A673 (cell line): ENCODE measurements at regions not wholly inside any gene's neighbourhood (a gene's known extent, or its start where the extent isn't known, plus 50 kb on each side); places are given as distances from the start of the nearest gene placed in this dataset.
"Not testable (repeated sequence)": the region's sequence is repeated elsewhere in the genome, so short reads cannot be mapped to it uniquely, and the experiment has no call there.

Source experiments
- BruUV-seq: library from RNA; stranded (reverse); fragments of 400-500 nt; replicated peaks from 2 replicates; lab custom pipeline; 2021; lab: Mats Ljungman, UMichigan
- CTCF ChIA-PET: fragments of 300-600 bp; sonication (Branson Sonifier 250); formaldehyde crosslinking; loops from one replicate; lab custom pipeline; 2022; ENCODE audit warnings: antibody characterized with exemption; lab: Charles Lee
- POLR2A ChIA-PET: fragments of 300-600 bp; sonication (Branson Sonifier 250); formaldehyde crosslinking; loops from one replicate; lab custom pipeline; 2022; ENCODE audit warnings: antibody characterized with exemption; ENCODE audit not compliant: low non-redundant PET; lab: Charles Lee
- DNase-seq: peaks from one replicate; pipeline ENCODE4 v3.0.0-alpha.2; 2015; ENCODE audit warnings: low spot score
- H3K27ac ChIP-seq: fragments of 200-600 bp; sonication (generic); 2 replicates; pipeline ENCODE4 v1.5.1; 2016; ENCODE audit warnings: mixed run types, low read depth, mild to moderate bottlenecking, mixed read lengths, antibody characterized with exemption, low read length; ENCODE audit not compliant: poor library complexity, severe bottlenecking
- H3K27me3 ChIP-seq: fragments of 200-600 bp; sonication (generic); replicated peaks from 2 replicates; pipeline ENCODE4 v1.6.1; 2017; ENCODE audit warnings: mixed run types, low read depth, mild to moderate bottlenecking, mixed read lengths, antibody characterized with exemption, low read length; ENCODE audit not compliant: insufficient read depth, poor library complexity
- H3K36me3 ChIP-seq: fragments of 200-600 bp; sonication (generic); 2 replicates; pipeline ENCODE4 v1.6.1; 2016; ENCODE audit warnings: mixed run types, mild to moderate bottlenecking, mixed read lengths, antibody characterized with exemption, low read length; ENCODE audit not compliant: insufficient read depth, poor library complexity, severe bottlenecking
- H3K4me1 ChIP-seq: fragments of 200-600 bp; sonication (generic); 2 replicates; pipeline ENCODE4 v1.6.1; 2017; ENCODE audit warnings: mixed run types, mild to moderate bottlenecking, mixed read lengths, antibody characterized with exemption, low read length; ENCODE audit not compliant: insufficient read depth, poor library complexity, severe bottlenecking
- H3K4me3 ChIP-seq: fragments of 200-600 bp; sonication (generic); 2 replicates; pipeline ENCODE4 v1.5.1; 2016; ENCODE audit warnings: low read depth, mixed run types, mild to moderate bottlenecking, mixed read lengths, low read length; ENCODE audit not compliant: poor library complexity, severe bottlenecking
- H3K9me3 ChIP-seq: fragments of 200-600 bp; sonication (generic); 2 replicates; pipeline ENCODE4 v1.6.1; 2016; ENCODE audit warnings: mixed run types, low read depth, mild to moderate bottlenecking, mixed read lengths, antibody characterized with exemption, low read length; ENCODE audit not compliant: poor library complexity, severe bottlenecking
- EZH2 ChIP-seq: fragments of 200-600 bp; sonication (generic); IDR thresholded peaks from 2 replicates; pipeline ENCODE4 v1.6.1; 2017; ENCODE audit warnings: borderline replicate concordance, low read depth, mild to moderate bottlenecking, mixed read lengths, antibody characterized with exemption, low read length; ENCODE audit not compliant: poor library complexity, severe bottlenecking
- intact Hi-C: fragments of 100-400 bp; cut with micrococcal nuclease; formaldehyde crosslinking; loops from one replicate; pipeline ENCODE4 v1.10.0; 2022; ENCODE audit not compliant: unreplicated experiment
- TF ChIP-seq, protein P1 (sequence below): fragments of 300-800, 200-600 bp; sonication (generic); conservative IDR thresholded peaks from 2 replicates; pipeline ENCODE4 v1.5.1; 2017; ENCODE audit warnings: low read depth, mild to moderate bottlenecking, antibody characterized with exemption, low read length, moderate library complexity, mixed read lengths

- TF ChIP-seq, protein P1, sequence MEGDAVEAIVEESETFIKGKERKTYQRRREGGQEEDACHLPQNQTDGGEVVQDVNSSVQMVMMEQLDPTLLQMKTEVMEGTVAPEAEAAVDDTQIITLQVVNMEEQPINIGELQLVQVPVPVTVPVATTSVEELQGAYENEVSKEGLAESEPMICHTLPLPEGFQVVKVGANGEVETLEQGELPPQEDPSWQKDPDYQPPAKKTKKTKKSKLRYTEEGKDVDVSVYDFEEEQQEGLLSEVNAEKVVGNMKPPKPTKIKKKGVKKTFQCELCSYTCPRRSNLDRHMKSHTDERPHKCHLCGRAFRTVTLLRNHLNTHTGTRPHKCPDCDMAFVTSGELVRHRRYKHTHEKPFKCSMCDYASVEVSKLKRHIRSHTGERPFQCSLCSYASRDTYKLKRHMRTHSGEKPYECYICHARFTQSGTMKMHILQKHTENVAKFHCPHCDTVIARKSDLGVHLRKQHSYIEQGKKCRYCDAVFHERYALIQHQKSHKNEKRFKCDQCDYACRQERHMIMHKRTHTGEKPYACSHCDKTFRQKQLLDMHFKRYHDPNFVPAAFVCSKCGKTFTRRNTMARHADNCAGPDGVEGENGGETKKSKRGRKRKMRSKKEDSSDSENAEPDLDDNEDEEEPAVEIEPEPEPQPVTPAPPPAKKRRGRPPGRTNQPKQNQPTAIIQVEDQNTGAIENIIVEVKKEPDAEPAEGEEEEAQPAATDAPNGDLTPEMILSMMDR: no peak
- TF ChIP-seq EZH2: no peak
- intact Hi-C loops: no loop called here
- no peaks in the 10 kb centered on the region for H3K4me1 ChIP-seq
- no peak overlapping the region for H3K4me3 ChIP-seq
- no peak overlapping the region for H3K27ac ChIP-seq
- H3K36me3 ChIP-seq: no peaks in the 10 kb centered on the region
- POLR2A ChIA-PET: no interaction called here
- DNase-seq: no peak
- H3K27me3 ChIP-seq: no peaks in the 10 kb centered on the region
- no TSS peak for BruUV-seq
- CTCF ChIA-PET: no interaction called here
- H3K9me3 ChIP-seq: no peaks in the 10 kb centered on the region
Observed at GRCh38 chrX:45479835-45480422, 279.3 kb upstream of the DIPK2B start.

GRCh38 chrX:45479196-45479834 lies 278.6 kb upstream of the DIPK2B start:
- BruUV-seq: no TSS peak
- H3K27me3 ChIP-seq: no peaks in the 10 kb centered on the region
- DNase-seq: no peak
- no peaks in the 10 kb centered on the region for H3K9me3 ChIP-seq
- H3K36me3 ChIP-seq: no peaks in the 10 kb centered on the region
- POLR2A ChIA-PET: no interaction called here
- H3K4me3 ChIP-seq: no peak overlapping the region
- H3K4me1 ChIP-seq: no peaks in the 10 kb centered on the region
- no peak overlapping the region for H3K27ac ChIP-seq
- CTCF ChIA-PET: no interaction called here
- TF ChIP-seq, protein P1: no peak
- no peak for TF ChIP-seq EZH2
- intact Hi-C loops: no loop called here

GRCh38 chrX:45472968-45473367 lies 272.3 kb upstream of the DIPK2B start:
- BruUV-seq: no TSS peak
- Histone ChIP-seq H3K4me3 (no peak overlapping the region), H3K9me3 (no peaks in the 10 kb centered on the region), H3K27me3 (no peaks in the 10 kb centered on the region), H3K27ac (no peak overlapping the region), H3K36me3 (no peaks in the 10 kb centered on the region), H3K4me1 (no peaks in the 10 kb centered on the region)
- intact Hi-C loops: no loop called here
- TF ChIP-seq, protein P1: no peak
- TF ChIP-seq EZH2: no peak
- POLR2A ChIA-PET: no interaction called here
- CTCF ChIA-PET: no interaction called here
- no peak for DNase-seq

DNA sequence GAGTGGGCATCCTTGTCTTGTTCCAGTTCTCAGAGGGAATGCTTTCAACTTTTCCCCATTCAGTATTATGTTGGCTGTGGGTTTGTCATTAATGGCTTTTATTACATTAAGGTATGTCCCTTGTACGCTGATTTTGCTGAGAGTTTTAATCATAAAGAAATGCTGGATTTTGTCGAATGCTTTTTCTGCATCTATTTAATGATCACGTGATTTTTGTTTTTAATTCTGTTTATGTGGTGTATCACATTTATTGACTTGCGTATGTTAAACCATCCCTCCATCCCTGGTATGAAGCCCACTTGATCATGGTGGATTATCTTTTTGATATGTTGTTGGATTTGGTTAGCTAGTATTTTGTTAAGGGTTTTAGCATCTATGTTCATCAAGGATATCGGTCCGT lies 266.9 kb upstream of the DIPK2B start:
- H3K9me3 ChIP-seq, H3K4me1 ChIP-seq, H3K27me3 ChIP-seq, H3K4me3 ChIP-seq, BruUV-seq, CTCF ChIA-PET, H3K27ac ChIP-seq, intact Hi-C loops, H3K36me3 ChIP-seq, DNase-seq, POLR2A ChIA-PET: not testable (repeated sequence)

DNA sequence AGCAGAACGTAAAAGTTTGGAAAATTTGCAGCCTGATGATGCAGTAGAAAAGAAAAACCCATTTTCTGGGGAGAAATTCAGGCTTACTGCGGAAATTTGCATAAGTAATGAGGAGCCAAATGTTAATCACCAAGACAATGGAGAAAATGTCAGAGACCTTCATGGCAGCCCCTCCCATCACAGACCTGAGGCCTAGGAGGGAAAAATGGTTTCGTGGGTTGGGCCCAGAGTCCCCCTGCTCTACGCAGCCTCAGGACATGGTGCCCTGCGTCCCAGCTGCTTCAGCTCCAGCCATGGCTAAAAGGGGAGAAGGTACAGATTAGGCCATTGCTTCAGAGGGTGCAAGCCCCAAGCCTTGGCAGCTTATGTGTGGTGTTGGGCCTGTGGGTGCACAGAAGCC lies 255.1 kb upstream of the DIPK2B start:
- H3K4me1 ChIP-seq, H3K27me3 ChIP-seq, BruUV-seq, intact Hi-C loops, H3K9me3 ChIP-seq, H3K27ac ChIP-seq, H3K4me3 ChIP-seq, POLR2A ChIA-PET, CTCF ChIA-PET, H3K36me3 ChIP-seq, DNase-seq: not testable (repeated sequence)
